ENCODE measurements at regions not wholly inside any gene's neighbourhood (a gene's known extent, or its start where the extent isn't known, plus 50 kb on each side); places are given as distances from the start of the nearest gene placed in this dataset.

DNA sequence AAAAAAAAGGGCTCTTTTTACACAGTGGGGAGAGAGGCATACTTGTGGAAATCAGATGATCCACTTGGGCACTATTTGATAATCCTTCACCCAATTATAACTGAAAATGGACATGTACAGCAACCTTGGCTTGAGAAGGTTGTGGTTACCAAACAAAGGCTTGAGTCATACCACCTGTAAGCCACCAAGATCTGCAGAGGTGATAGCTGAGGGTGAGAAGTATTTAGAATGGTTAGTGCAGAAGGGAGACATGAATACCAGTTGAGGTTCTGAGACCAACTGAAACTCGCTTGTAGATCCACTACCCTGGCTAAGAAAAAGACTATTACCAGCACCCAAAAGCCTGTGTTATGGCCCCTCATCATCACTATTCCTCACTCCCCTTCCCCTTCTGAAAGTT is 614.0 kb downstream of the STIM2 start:
- DNase-seq (ENCODE audit: low spot score) (no peak), FAIRE-seq (no peak)

DNA sequence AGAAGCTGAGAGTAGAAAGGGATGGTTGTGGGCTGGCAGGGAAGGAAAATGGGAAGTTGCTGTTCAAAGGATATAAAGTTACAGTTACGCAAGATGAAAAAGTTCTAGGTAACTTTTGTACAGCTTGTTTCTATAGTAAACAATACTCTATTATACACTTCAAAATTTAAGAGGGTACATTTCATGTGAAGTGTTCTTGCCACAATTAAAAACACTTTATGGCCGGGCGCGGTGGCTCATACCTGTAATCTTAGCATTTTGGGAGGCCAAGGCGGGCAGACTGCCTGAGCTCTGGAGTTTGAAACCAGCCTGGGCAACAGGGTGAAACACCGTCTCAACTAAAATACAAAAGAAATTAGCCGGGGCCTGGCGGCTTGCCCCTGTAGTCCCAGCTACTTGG is 623.6 kb downstream of the STIM2 start:
- FAIRE-seq, result no peak
- DNase-seq (ENCODE audit: low spot score), result no peak

DNA sequence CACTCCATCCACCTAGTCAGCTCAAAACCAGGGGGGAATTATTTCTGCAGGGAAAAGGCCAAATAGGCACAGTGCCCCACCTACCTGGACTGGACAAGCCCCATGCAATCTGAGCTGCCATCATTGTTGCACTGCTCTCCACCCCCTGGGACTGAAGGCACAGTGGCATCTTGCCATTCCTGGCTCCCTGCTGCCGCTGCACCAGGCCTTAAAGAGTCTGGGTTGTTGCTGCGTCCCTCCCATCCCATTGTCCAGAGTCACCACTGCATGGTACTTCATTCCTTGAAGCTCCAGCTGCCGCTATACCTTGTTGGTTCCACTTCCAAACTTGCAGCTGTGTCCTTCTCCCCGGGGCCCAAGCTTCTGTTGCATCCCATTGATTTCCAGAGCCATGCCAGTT is 629.7 kb downstream of the STIM2 start:
- DNase-seq (ENCODE audit: low spot score) (no peak), FAIRE-seq (no peak)

DNA sequence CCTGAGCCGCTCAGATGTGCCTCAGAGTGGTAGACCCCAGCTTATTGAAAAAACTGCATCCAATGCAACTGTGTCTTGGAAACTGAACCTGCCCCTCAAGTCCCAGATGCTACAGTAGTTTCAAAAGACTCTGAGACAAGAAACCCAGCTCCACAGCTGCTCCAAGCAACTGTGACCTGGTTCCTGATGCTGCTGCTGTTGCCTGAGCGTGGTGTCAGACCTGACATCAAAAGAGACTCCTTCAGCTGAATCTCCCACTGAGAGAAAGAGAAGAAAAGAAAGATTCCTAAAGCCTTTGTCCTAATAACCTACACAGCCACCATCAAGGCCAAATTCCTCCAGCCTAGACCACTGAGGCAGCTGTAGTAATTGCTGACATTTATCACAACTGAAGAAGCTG is 630.1 kb downstream of the STIM2 start:
- no peak for FAIRE-seq
- no peak for DNase-seq (ENCODE audit: low spot score)

DNA sequence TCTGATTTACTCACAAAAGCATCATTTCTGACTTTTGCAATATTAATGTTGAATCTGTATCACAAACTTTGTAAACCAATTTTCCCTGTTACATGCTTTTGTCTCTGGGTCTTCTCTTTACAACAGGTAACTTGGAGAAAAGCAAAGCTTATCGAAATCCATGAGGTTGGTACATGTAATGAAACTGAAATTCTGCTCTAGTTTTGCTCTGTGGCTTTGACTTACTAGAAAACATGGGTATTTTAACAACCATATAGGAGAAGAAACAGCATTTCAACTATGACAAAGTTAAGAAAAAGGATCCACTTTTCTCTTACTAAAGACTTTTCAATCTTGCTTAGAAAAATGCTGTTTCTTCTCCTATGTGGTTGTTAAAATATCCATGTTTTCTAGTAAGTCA is 645.8 kb downstream of the STIM2 start:
- no peak for DNase-seq (ENCODE audit: low spot score)
- FAIRE-seq, result no peak

DNA sequence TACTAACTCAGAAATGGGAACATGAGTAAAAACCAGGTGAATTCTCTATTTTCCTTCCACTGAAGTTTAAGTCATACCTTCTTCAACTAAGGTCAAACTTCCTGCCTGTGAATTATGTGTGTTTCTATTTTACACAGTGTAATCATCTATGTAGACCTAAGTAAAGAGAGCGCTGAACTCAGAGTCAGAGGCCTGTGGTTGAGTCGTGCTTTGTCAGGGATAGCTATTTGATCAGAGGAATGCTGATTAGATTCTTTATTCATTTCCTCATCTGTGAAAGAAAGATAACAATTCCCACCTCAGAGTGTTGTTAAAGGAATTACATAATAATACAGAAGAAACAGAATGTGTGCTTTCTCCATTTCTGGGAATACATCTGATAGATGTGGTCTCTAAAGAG is 654.1 kb downstream of the STIM2 start:
- DNase-seq (ENCODE audit: low spot score) (no peak), FAIRE-seq (no peak)

DNA sequence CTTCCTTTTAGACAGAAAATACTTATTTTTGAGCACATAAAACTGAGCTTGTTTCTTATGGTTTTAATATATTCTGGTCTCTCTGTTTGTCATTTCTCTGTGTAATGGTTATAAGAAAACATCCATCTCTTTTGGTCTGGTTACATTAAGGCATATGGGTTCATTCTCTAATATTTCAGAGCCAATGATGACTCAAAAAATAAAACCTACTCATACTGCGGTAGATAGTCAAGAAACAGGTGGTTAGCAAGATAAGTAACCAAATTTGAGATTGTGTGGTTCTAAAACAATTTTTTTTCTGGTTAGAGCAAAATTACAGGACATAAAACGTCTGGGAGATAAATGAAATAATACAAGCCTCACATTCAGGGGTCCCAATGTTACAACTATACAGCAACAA is 654.5 kb downstream of the STIM2 start:
- no peak for FAIRE-seq

DNA sequence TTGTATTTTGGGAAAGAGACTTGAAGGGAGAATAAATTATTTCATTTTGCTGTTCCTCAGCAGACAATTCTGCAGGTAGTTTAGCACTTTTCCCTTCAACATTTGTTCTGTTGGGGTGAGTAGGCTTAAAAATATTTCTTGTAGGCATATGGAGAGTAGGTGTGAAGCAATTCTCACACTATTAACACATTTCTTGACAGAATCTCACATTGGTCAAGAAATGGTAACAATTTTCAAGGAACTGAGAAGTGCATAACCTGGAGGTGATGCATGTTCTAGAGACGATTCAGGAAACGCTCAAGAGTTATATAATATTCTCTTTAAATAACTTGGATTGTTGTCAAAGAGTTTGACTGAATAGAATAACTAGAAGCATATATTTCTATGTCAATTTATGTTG is 658.2 kb downstream of the STIM2 start:
- DNase-seq (ENCODE audit: low spot score), result no peak
- FAIRE-seq, result no peak

More for the DNA sequence above, 654.5 kb downstream of the STIM2 start:
- DNase-seq (ENCODE audit: low spot score), result no peak

DNA sequence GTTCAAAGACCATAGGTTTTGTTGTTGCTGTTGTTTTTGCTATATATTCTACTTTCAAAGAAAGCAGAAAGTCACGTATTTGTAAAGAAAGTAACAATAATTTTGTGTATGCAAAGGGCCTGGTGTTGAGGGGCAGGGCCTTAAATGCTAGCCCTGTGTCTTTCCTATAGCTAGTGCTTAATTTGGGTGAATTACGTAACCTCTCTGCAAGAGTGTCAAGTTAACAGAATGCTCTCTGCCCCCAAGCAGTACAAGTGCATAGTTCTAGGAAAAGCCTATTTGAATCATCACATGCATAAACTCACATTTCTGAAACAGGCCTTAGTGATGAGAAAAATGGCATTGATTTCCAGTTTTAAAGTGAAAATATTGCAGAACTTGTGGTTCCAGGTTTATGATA is 663.6 kb downstream of the STIM2 start:
- FAIRE-seq (no peak), DNase-seq (ENCODE audit: low spot score) (no peak)

DNA sequence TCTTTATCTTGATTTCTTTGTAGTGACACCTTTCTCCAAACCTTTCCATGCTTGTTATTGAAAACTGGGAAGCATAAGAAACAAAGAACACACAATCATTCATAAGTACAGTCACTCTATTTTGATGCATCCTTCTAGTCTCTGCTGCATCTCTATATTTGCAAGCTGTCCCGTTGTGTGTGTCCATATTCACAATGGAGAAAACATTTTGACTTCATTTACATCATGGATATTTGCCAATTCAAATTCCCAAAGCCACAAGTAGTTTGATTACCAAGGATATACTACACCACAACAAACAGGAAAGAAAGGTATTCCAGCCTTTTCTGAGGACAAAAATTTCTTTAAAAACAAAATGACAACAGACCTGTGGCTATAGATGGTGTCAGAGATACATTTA is 673.8 kb downstream of the STIM2 start:
- no peak for FAIRE-seq

DNA sequence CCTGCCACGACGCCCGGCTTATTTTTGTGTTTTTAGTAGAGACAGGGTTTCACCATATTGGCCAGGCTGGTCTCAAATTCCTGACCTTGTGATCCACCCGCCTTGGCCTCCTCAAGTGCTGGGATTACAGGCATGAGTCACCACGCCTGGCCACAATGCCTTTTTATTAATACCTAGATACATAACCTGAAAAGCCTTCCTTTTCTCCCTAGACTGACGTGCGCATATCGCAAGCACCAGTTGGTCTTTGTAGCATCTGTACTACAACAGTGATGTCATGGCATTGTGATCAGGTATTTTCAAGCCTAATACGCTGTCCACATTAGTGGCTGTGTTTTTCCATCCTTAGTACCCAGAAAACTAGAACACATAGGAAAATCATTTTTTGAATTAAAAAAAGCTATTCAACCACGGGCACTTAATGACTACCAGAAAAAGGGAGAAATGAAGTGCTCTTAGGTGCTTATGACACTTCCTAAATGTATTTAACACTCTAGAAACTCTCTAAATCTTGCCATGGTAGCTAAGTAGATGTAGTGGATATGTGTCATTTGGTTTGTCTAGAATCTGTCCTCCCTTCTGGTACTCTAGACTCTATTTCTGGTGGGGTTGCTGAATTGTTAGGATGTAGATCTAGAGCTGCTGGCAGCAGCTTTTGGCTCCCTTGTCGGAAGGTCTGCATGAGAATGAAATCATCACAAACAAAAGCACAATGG is 707.8 kb downstream of the STIM2 start:
- FAIRE-seq (no peak), DNase-seq (ENCODE audit: low spot score) (peak; percentile 12)

More for the DNA sequence above, 673.8 kb downstream of the STIM2 start:
- DNase-seq (ENCODE audit: low spot score), result no peak

DNA sequence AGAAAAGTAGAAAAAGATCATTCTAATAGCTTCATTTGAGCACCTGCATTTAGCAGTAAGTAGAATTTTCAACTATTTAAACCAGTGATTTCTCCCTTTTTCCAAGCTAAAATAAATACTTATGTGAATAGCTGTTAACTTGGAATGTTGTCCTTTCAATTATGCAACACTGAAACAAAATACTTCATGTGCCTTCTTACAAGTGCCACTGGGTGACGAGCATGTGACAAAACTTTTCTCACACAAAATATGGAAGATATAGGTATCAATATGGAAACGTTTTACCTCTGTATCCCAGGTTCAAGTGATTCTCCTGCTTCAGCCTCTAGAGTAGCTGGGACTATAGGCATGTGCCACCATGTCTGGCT is 708.3 kb downstream of the STIM2 start:
- no peak for FAIRE-seq
- no peak for DNase-seq (ENCODE audit: low spot score)

DNA sequence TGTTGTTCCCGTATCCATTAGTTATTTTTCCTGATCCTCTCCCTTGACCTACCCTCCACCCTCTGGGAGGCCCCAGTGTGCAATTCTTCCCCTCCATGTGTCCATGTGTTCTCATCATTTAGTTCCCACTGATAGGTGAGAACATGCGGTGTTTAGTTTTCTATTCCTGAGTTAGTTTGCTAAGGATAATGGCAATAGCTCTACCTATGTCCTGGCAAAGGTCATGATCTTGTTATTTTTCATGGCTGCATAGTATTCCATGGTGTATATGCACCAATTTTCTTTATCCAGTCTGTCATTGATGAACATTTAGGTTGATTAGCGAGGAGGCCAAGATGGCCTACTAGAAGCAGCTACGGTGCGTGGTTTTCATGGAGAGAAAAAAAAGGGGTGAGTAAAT is 714.1 kb downstream of the STIM2 start:
- no peak for DNase-seq (ENCODE audit: low spot score)
- no peak for FAIRE-seq

DNA sequence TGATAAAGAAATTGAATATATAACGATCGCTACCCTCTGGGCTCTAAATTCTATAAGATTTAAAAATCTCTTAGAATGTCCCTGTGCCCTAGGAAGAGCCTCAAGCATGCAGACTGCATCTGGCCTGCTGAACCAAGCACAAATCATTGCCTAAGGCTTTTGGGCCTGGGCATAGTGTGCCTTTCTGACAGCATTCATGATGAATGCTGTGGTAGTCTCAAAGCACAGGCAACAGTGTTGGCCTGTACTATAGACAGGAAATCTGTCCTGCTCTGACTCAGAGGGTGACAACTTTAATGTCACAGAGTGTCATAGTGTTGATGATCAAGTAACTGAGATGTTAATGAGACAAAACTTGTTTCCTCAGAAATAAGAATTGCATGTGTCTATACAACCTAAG is 717.3 kb downstream of the STIM2 start:
- no peak for FAIRE-seq
- no peak for DNase-seq (ENCODE audit: low spot score)

DNA sequence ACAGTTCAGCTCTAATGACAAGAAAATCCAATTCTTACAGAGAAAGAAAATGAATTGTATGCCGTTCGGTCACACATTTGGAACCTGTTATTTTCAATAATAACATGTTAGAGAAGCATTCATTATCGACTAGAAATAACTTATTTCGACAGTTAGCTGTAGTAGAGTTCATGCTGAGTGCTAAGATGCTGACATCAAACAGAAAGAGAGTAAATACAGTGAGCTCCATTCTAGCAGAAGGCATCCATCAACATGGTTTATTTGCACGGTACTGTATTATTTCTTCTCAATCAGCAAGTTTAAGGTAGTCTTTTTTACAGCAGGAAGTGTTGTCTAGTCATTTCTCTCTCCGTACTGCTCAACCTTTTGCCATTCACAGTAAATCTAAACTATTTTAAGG is 732.1 kb downstream of the STIM2 start:
- no peak for DNase-seq (ENCODE audit: low spot score)
- FAIRE-seq, result no peak

DNA sequence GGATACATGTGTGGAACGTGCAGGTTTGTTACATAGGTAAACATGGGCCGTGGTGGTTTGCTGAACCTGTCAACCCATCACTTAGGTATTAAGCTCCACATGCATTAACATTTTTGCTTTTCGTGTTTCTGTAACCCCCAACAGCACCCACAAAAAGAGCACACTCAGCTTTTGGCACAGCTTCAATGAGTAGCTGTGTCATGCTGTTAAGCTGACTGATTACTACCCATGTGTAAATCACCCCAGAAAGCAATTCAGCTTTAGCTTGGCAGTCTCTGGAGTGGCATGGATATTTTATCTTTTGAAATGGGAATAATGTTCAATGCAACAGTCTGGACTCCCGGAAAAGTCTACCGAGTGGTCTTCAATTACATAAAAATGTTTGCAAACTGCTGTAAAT is 734.3 kb downstream of the STIM2 start:
- FAIRE-seq, result no peak
- no peak for DNase-seq (ENCODE audit: low spot score)

DNA sequence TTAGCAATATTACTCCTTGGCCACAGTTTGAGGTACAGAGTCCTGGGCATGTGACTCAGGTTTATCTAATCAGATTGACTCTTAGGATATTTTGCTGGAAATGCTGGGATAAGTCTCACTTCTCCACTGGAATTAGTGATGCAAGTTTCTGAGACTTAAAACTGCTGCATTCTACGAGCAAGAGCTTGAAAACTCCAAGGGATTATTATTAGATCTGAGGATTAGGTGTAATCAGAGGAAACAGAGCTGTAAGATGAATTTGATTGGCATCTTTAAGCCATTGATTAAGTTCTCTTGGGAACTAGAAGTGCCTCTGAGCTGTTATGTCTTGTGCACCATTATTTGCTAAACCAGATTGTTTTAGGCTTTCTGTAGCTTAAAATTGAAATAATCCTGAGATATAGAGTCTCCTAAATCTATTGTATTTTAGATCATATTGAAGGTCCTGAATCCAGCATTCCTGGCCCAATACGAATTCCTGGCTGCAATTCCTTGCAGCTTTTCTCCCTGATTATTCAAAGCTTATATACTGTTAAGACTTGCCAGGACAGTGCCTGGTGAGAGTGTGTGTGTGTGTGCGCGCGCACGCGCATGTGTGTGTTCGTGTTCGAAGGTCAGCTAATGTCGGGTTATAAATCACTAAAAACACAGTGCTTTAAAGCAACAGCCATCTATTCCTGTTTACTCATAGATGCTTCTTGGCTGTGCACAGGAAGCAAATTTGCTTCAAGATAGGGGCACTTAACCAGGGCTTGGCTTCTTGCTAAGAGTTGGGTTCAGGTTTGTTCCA is 735.1 kb downstream of the STIM2 start:
- FAIRE-seq (no peak), DNase-seq (ENCODE audit: low spot score) (no peak)

DNA sequence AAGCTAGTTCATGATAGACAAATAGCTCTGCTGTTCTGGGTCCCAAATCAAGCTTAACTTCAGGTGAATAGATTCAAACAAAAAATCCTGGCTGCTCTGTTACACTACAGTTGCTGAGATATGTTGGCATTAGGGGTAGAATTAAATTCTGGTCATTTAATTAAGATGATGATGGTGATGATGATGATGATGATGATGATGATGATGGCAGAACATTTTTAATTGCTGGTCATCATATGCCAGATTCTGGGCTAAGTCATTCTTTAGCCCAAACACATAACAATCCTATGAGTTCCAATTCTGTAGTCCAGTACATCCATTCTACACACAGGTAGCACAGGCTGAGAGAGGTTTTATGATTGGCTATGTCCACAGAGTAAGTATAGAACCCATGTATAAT is 741.5 kb downstream of the STIM2 start:
- FAIRE-seq (no peak), DNase-seq (ENCODE audit: low spot score) (no peak)

DNA sequence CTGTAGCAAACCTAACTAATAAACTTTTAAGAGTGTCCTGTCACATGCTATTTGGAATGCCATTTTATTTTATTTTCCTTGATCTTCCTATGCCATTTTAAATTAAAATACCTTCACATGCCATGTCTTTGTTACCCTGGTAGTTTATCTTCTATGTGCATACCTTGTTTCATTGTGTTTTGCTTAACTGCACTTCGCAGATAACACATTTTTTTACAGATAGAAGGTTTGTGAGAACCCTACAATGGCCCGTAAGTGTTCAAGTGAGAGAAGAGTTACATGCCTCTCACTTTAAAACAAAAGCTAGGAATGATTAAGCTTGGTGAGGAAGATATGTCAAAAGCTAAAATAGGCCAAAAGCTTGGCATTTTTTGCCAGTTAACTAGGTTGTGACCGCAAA is 744.1 kb downstream of the STIM2 start:
- no peak for FAIRE-seq
- no peak for DNase-seq (ENCODE audit: low spot score)

DNA sequence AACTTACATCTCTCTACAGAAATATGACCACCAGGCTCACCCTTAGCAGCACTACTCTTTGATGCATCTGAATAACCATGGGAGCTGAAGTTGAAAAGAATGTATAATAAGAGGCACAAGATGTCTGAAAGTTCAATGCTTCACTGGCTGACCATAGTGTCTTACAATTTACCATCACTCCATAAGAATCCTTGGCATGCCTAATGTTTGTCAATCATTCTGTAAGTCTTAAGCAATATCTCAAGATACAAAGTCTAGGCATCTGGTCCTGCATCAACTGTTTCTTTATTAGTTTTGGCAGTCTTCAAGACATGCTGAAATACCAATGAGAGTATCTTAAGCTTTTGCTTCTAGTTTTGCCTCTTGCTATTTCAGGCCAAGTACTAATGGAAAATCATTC is 755.5 kb downstream of the STIM2 start:
- DNase-seq (ENCODE audit: low spot score) (no peak), FAIRE-seq (no peak)

DNA sequence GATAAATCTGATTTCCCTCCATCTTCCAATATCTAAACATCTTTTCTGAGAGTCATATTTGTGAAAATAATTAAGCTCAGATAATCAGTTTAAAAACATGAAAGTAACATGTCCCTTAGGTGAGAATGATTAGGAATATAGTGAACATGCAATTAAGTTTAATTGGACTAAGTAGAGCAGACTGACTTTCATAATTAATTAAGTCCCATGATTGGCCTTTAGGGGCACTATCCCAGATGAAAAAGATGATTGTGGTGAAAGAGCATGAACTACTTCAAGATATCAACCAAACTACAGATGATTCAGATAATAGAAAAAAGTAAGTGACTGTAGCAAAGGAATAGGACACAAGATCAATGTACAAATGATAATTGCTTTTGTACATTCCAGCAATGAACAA is 758.8 kb downstream of the STIM2 start:
- DNase-seq (ENCODE audit: low spot score), result no peak
- no peak for FAIRE-seq

DNA sequence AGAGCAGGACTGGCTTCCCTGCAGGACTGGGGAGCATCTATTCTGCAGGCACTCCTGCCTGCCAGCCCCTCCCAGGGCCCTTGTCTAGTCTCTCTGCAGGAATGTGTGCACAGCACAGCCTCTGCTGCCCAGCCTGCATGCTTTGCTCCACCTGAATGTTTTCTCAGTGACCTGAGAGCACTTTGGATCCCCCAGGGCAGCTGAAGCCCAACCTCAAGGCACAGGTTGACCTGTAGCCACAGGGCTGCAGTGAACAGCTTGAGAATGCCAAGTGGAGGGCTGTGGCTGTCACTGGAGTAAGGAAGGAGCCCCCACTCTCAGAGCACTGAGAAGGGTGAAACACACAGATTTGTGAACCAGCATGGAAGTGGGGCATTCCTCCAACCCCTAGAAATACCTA is 760.2 kb downstream of the STIM2 start:
- FAIRE-seq, result no peak
- no peak for DNase-seq (ENCODE audit: low spot score)

DNA sequence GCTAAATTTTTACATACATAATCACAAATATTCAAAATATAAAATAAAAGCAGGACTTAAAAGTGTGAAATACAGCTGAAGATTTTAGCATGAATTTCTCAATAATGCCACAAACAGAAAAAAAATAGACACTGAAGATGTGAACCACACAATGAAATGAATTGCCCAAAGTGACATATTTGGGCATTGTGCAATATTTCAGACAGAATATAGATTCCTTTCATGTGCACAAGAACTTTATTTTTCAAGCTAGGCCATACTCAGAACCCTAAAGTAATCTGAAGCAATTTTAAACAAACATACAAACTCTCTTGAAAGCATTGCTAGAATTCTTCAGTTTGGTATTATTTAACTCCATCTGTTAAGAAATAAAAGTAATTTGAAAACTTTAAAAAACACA is 764.1 kb downstream of the STIM2 start:
- no peak for FAIRE-seq

More for the DNA sequence above, 764.1 kb downstream of the STIM2 start:
- no peak for DNase-seq (ENCODE audit: low spot score)

Data from urothelium cell line (cell line).